Keratinocyte (primary cell): ENCODE measurements at regions not wholly inside any gene's neighbourhood (a gene's known extent, or its start where the extent isn't known, plus 50 kb on each side); places are given as distances from the start of the nearest gene placed in this dataset.

Experiments used
- DNase-seq: peaks from one replicate; pipeline ENCODE4 v3.0.0-alpha.2; 2011; ENCODE audit warnings: low read depth, missing footprints, low spot score
- FAIRE-seq: peaks from 2 replicates; lab custom pipeline; 2011; peaks lifted over from hg19 to GRCh38; lab: Jason Lieb, UNC
- H2AFZ ChIP-seq: 2 replicates; pipeline ENCODE4 v1.6.0; 2012; ENCODE audit warnings: low read length, control low read depth, inconsistent platforms; ENCODE audit not compliant: control insufficient read depth
- H3K27ac ChIP-seq: 2 replicates; pipeline ENCODE4 v1.5.1; 2011; ENCODE audit warnings: low read length; ENCODE audit not compliant: control insufficient read depth, insufficient read depth
- H3K27me3 ChIP-seq: 3 replicates; pipeline ENCODE4 v1.6.0; 2011; ENCODE audit warnings: low read length; ENCODE audit not compliant: control insufficient read depth, insufficient read depth; ENCODE audit errors: extremely low read depth
- H3K36me3 ChIP-seq, 2 experiments: 2 replicates in 1 of 2; 3 replicates in 1 of 2; pipeline ENCODE4 v1.5.1; 2011; ENCODE audit warnings: low read length in 2 of 2, mild to moderate bottlenecking in 1 of 2; ENCODE audit not compliant: control insufficient read depth in 2 of 2, insufficient read depth in 2 of 2; ENCODE audit errors: extremely low read depth in 1 of 2
- H3K4me1 ChIP-seq: 3 replicates; pipeline ENCODE4 v1.5.1; 2011; ENCODE audit warnings: low read length; ENCODE audit not compliant: control insufficient read depth, insufficient read depth; ENCODE audit errors: extremely low read depth
- H3K4me2 ChIP-seq: 3 replicates; pipeline ENCODE4 v1.6.0; 2011; ENCODE audit warnings: low read depth, low read length; ENCODE audit not compliant: control insufficient read depth, insufficient read depth; ENCODE audit errors: extremely low read depth
- H3K4me3 ChIP-seq, 3 experiments: fragments of 200-600 bp in 1 of 3; sonication (generic) in 1 of 3; 2 replicates in 2 of 3; 3 replicates in 1 of 3; pipeline ENCODE4 v1.5.1; 2011 to 2016; ENCODE audit warnings: low read length in 3 of 3, mild to moderate bottlenecking in 3 of 3, control low read depth in 2 of 3, inconsistent platforms in 1 of 3, low read depth in 1 of 3, mixed read lengths in 1 of 3, mixed run types in 1 of 3, moderate library complexity in 1 of 3; ENCODE audit not compliant: control insufficient read depth in 2 of 3, insufficient read depth in 2 of 3; ENCODE audit errors: extremely low read depth in 1 of 3
- H3K79me2 ChIP-seq: 2 replicates; pipeline ENCODE4 v1.6.0; 2012; ENCODE audit warnings: low read length; ENCODE audit not compliant: control insufficient read depth, insufficient read depth
- H3K9ac ChIP-seq: 3 replicates; pipeline ENCODE4 v1.6.0; 2011; ENCODE audit warnings: low read length; ENCODE audit not compliant: control insufficient read depth, insufficient read depth; ENCODE audit errors: extremely low read depth
- H3K9me1 ChIP-seq: 3 replicates; pipeline ENCODE4 v1.6.0; 2011; ENCODE audit warnings: low read length; ENCODE audit not compliant: control insufficient read depth, insufficient read depth; ENCODE audit errors: extremely low read depth
- H3K9me3 ChIP-seq: 2 replicates; pipeline ENCODE4 v1.5.1; 2012; ENCODE audit warnings: low read depth, low read length; ENCODE audit not compliant: control insufficient read depth
- H4K20me1 ChIP-seq: 3 replicates; pipeline ENCODE4 v1.6.0; 2011; ENCODE audit warnings: low read length; ENCODE audit not compliant: control insufficient read depth, insufficient read depth; ENCODE audit errors: extremely low read depth
- CTCF ChIP-seq, 3 experiments: IDR thresholded peaks in 1 of 3; conservative IDR thresholded peaks in 1 of 3; optimal IDR thresholded peaks in 1 of 3; 2 replicates in 2 of 3; 3 replicates in 1 of 3; pipeline versions ENCODE3 to v1.5.1; 2011; ENCODE audit warnings: low read length in 3 of 3, mild to moderate bottlenecking in 3 of 3, moderate library complexity in 2 of 3, control low read depth in 1 of 3, inconsistent platforms in 1 of 3; ENCODE audit not compliant: insufficient read depth in 2 of 3; ENCODE audit errors: extremely low read depth in 1 of 3
- EZH2 ChIP-seq: IDR thresholded peaks from one replicate; pipeline ENCODE4 v1.6.1; 2012; ENCODE audit warnings: inconsistent platforms, mild to moderate bottlenecking, low read length, moderate library complexity
- dilution Hi-C: fragments of 300-500 bp; cut with MboI; formaldehyde crosslinking; loops from one replicate; pipeline ENCODE4 v1.7.0; 2020; ENCODE audit warnings: low sequenced_read_pairs; ENCODE audit not compliant: extremely low pct_ligation_motif_present

- Histone ChIP-seq H3K9me3 (no peaks in the 10 kb centered on the region), H3K79me2 (no peaks in the 10 kb centered on the region), H3K9me1 (no peaks in the 10 kb centered on the region), H4K20me1 (no peaks in the 10 kb centered on the region), H3K4me3 (no peak overlapping the region), H3K27me3 (no peaks in the 10 kb centered on the region), H3K4me1 (no peaks in the 10 kb centered on the region), H3K27ac (no peak overlapping the region), H3K4me2 (no peak overlapping the region), H3K9ac (no peak overlapping the region), H2AFZ (no peak overlapping the region), H3K36me3 (no peaks in the 10 kb centered on the region)
- DNase-seq = no peak
- peak; percentile 57 for FAIRE-seq
- dilution Hi-C loops = no loop called here
- TF ChIP-seq CTCF (optimal IDR thresholded peaks at IDR 0.05 in 1 of 3, IDR thresholded peaks at IDR 0.05 in 1 of 3, conservative IDR thresholded peaks at IDR 0.05 in 1 of 3; ENCODE audit: extremely low read depth in 1 of 3, insufficient read depth in 2 of 3, low read length in 3 of 3) = no peak
- no peak for TF ChIP-seq EZH2
Measured at GRCh38 chr9:79236466-79236865, 335.3 kb upstream of the TLE4 start.

GRCh38 chr9:79237861-79238260 lies 333.9 kb upstream of the TLE4 start:
- Histone ChIP-seq H4K20me1 (no peaks in the 10 kb centered on the region), H3K4me1 (no peaks in the 10 kb centered on the region), H3K9ac (no peak overlapping the region), H3K9me1 (no peaks in the 10 kb centered on the region), H2AFZ (no peak overlapping the region), H3K36me3 (no peaks in the 10 kb centered on the region), H3K79me2 (no peaks in the 10 kb centered on the region), H3K4me2 (no peak overlapping the region), H3K27ac (no peak overlapping the region), H3K4me3 (no peak overlapping the region), H3K9me3 (no peaks in the 10 kb centered on the region), H3K27me3 (no peaks in the 10 kb centered on the region)
- TF ChIP-seq EZH2 (no peak), CTCF (optimal IDR thresholded peaks at IDR 0.05 in 1 of 3, IDR thresholded peaks at IDR 0.05 in 1 of 3, conservative IDR thresholded peaks at IDR 0.05 in 1 of 3; ENCODE audit: extremely low read depth in 1 of 3, insufficient read depth in 2 of 3, low read length in 3 of 3) (no peak)
- dilution Hi-C loops = no loop called here
- FAIRE-seq (no peak), DNase-seq (no peak)
